ENCODE measurements at regions not wholly inside any gene's neighbourhood (a gene's known extent, or its start where the extent isn't known, plus 50 kb on each side); places are given as distances from the start of the nearest gene placed in this dataset.

DNA sequence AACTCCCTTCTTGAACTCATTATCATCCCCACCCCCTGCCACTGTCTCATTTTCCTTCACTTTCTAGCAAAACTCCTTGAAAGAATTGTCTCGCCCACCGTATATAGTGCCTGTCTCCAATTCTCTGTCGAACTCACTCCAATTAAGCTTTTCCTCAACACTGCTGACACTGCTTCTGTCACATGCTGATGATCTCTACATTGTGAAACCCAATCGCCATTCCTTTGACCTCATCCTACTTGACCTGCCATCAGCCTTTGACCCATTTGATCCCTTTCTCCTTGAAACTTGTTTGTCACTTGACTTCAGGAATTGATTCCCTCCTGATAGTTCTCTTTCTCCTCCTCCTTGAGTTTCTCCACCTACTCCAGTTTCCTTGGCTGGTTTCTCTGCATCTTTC is 54.8 kb downstream of the CCDC71L start:
- Mint-ChIP-seq H3K4me3 (no peak overlapping the region), H3K27ac (no peak overlapping the region), H3K4me1 (no peaks in the 10 kb centered on the region), H3K9me3 (no peaks in the 10 kb centered on the region), H3K27me3 (ENCODE audit: low read depth in 2 of 2) (no peaks in the 10 kb centered on the region), H3K36me3 (no peaks in the 10 kb centered on the region)
- intact Hi-C loops (cut with micrococcal nuclease): no loop called here
- DNase-seq (no peak), ATAC-seq (no peak)
- TF ChIP-seq, protein P1, sequence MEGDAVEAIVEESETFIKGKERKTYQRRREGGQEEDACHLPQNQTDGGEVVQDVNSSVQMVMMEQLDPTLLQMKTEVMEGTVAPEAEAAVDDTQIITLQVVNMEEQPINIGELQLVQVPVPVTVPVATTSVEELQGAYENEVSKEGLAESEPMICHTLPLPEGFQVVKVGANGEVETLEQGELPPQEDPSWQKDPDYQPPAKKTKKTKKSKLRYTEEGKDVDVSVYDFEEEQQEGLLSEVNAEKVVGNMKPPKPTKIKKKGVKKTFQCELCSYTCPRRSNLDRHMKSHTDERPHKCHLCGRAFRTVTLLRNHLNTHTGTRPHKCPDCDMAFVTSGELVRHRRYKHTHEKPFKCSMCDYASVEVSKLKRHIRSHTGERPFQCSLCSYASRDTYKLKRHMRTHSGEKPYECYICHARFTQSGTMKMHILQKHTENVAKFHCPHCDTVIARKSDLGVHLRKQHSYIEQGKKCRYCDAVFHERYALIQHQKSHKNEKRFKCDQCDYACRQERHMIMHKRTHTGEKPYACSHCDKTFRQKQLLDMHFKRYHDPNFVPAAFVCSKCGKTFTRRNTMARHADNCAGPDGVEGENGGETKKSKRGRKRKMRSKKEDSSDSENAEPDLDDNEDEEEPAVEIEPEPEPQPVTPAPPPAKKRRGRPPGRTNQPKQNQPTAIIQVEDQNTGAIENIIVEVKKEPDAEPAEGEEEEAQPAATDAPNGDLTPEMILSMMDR (IDR thresholded peaks at IDR 0.05): no peak
- H3K9me3 ChIP-seq (ENCODE audit: control insufficient read depth, insufficient read depth, low read length): no peaks in the 10 kb centered on the region
- H3K4me3 ChIP-seq (ENCODE audit: low read length): no peak overlapping the region
- 95% methylated on average over 4 of the region's 4 CpGs for WGBS (ENCODE audit: insufficient coverage)
- H3K36me3 ChIP-seq (ENCODE audit: control insufficient read depth, insufficient read depth, low read length): no peaks in the 10 kb centered on the region
- no peaks in the 10 kb centered on the region for H3K27me3 ChIP-seq (ENCODE audit: control insufficient read depth, insufficient read depth, low read length)
- H3K27ac ChIP-seq (ENCODE audit: low read length): no peak overlapping the region
- no peaks in the 10 kb centered on the region for H3K4me1 ChIP-seq (ENCODE audit: control insufficient read depth, insufficient read depth, low read length)

DNA sequence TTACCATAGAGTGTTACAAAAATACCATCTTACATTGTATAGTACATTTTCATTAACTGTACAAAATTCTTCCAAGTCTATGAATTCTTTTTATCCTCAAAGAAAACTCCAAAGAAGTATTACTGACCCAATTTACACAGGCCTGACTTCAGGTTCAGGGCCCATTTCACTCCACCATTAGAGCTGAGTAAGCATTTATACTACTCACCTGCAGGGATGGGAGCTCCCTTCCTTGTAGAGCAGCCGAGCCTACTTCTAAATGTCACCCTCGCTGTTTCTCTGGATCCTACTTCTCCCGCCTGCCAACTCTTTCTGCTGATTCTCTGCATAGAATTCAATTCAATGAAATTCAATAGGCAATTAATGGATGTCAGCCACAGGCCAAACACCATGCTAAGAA is 56.0 kb downstream of the CCDC71L start:
- DNase-seq (no peak), ATAC-seq (no peak)
- Mint-ChIP-seq H3K36me3 (no peaks in the 10 kb centered on the region), H3K27me3 (ENCODE audit: low read depth in 2 of 2) (no peaks in the 10 kb centered on the region), H3K4me1 (no peaks in the 10 kb centered on the region), H3K4me3 (no peak overlapping the region), H3K9me3 (no peaks in the 10 kb centered on the region), H3K27ac (no peak overlapping the region)
- Histone ChIP-seq H3K4me1 (ENCODE audit: control insufficient read depth, insufficient read depth, low read length) (no peaks in the 10 kb centered on the region), H3K9me3 (ENCODE audit: control insufficient read depth, insufficient read depth, low read length) (no peaks in the 10 kb centered on the region), H3K36me3 (ENCODE audit: control insufficient read depth, insufficient read depth, low read length) (no peaks in the 10 kb centered on the region), H3K4me3 (ENCODE audit: low read length) (no peak overlapping the region), H3K27ac (ENCODE audit: low read length) (no peak overlapping the region), H3K27me3 (ENCODE audit: control insufficient read depth, insufficient read depth, low read length) (no peaks in the 10 kb centered on the region)
- intact Hi-C loops (cut with micrococcal nuclease): no loop called here
- 96% methylated on average over 3 of the region's 3 CpGs for WGBS (ENCODE audit: insufficient coverage)
- TF ChIP-seq, protein P1 (IDR thresholded peaks at IDR 0.05): no peak

DNA sequence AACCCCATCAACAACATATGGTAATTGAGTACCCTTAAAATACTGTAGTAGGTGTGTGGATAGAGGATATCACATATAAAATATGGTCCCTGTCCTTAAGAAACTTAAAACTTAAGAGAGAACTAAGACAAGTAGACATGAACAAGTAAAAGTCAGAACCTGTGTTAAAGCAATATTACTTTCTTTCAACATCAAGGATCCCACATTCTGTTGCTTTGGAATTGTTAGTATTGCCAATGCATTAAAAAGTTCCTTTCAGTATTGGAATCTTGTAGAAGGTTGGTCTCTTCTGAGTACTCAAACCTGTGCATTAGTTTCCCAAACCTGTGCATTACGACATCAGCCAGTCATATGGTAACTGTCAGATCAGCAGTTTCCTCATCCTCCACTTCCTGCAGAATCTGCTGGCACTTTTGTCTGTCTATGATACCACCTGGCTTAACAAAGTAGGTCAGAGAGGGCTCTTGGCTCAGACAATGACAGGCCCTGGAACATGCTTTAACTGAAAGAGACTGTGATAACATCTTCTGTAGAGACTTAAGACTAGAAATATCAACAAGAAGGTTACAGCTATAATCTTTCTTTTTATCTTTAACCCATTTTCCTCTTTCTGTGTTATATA is 56.5 kb downstream of the CCDC71L start:
- no peak overlapping the region for H3K27ac ChIP-seq (ENCODE audit: low read length)
- H3K36me3 Mint-ChIP-seq: no peaks in the 10 kb centered on the region
- 33% methylated on average over 1 of the region's 1 CpG for WGBS (ENCODE audit: insufficient coverage)
- no peaks in the 10 kb centered on the region for H3K27me3 Mint-ChIP-seq (ENCODE audit: low read depth in 2 of 2)
- no peak overlapping the region for H3K27ac Mint-ChIP-seq
- DNase-seq (peak in 1 of 2 donors; percentile 48), ATAC-seq (peak in 1 of 3 donors; percentile 21)
- TF ChIP-seq, protein P1 (IDR thresholded peaks at IDR 0.05): no peak
- H3K4me1 Mint-ChIP-seq: no peaks in the 10 kb centered on the region
- H3K36me3 ChIP-seq (ENCODE audit: control insufficient read depth, insufficient read depth, low read length): no peaks in the 10 kb centered on the region
- no peaks in the 10 kb centered on the region for H3K4me1 ChIP-seq (ENCODE audit: control insufficient read depth, insufficient read depth, low read length)
- no peaks in the 10 kb centered on the region for H3K9me3 Mint-ChIP-seq
- intact Hi-C loops (cut with micrococcal nuclease): no loop called here
- H3K9me3 ChIP-seq (ENCODE audit: control insufficient read depth, insufficient read depth, low read length): no peaks in the 10 kb centered on the region
- H3K27me3 ChIP-seq (ENCODE audit: control insufficient read depth, insufficient read depth, low read length): no peaks in the 10 kb centered on the region
- H3K4me3 Mint-ChIP-seq: no peak overlapping the region
- H3K4me3 ChIP-seq (ENCODE audit: low read length): no peak overlapping the region

DNA sequence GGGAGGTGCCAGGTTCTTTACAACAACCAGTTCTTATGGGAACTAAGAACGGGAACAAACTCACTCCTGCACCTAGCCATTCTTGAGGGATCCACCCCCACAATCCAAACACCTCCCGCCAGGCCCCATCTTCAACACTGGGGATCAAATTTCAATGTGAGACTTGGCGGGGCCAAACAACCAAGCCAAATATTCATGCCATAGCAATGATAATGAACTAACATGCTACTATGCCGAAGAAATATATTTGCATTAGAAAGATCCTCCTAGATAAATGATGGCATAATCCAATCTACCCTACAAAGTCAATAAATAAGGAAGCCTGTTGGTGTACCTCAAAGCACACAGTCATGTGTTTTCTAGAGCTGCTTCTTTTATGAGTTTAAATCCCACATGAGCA is 57.6 kb downstream of the CCDC71L start:
- H3K27ac ChIP-seq (ENCODE audit: low read length): no peak overlapping the region
- H3K9me3 Mint-ChIP-seq: no peaks in the 10 kb centered on the region

More for the DNA sequence above, 57.6 kb downstream of the CCDC71L start:
- H3K27ac Mint-ChIP-seq: no peak overlapping the region
- ATAC-seq: no peak
- H3K27me3 Mint-ChIP-seq (ENCODE audit: low read depth in 2 of 2): no peaks in the 10 kb centered on the region
- WGBS (ENCODE audit: insufficient coverage): 95% methylated on average over 3 of the region's 4 CpGs
- Histone ChIP-seq H3K4me1 (ENCODE audit: control insufficient read depth, insufficient read depth, low read length) (no peaks in the 10 kb centered on the region), H3K9me3 (ENCODE audit: control insufficient read depth, insufficient read depth, low read length) (no peaks in the 10 kb centered on the region), H3K27me3 (ENCODE audit: control insufficient read depth, insufficient read depth, low read length) (no peaks in the 10 kb centered on the region), H3K36me3 (ENCODE audit: control insufficient read depth, insufficient read depth, low read length) (no peaks in the 10 kb centered on the region), H3K4me3 (ENCODE audit: low read length) (no peak overlapping the region)
- intact Hi-C loops (cut with micrococcal nuclease): no loop called here
- H3K4me1 Mint-ChIP-seq: no peaks in the 10 kb centered on the region
- no peak for DNase-seq
- no peak overlapping the region for H3K4me3 Mint-ChIP-seq
- TF ChIP-seq, protein P1 (IDR thresholded peaks at IDR 0.05): no peak
- H3K36me3 Mint-ChIP-seq: no peaks in the 10 kb centered on the region
